PC-3 (cell line): ENCODE measurements at regions not wholly inside any gene's neighbourhood (a gene's known extent, or its start where the extent isn't known, plus 50 kb on each side); places are given as distances from the start of the nearest gene placed in this dataset.

Source experiments
- ATAC-seq: fragments of 200-7000 bp; cut with Tn5 transposase; 2 replicates; pipeline ENCODE4 v1.9.1; 2020; ENCODE audit warnings: mild to moderate bottlenecking, moderate library complexity
- BruUV-seq: library from RNA; stranded (reverse); fragments of 400-500 nt; replicated peaks from 2 replicates; lab custom pipeline; 2021; lab: Mats Ljungman, UMichigan
- CTCF ChIA-PET: fragments of 300-600 bp; sonication (Branson Sonifier 250); formaldehyde crosslinking; loops from one replicate; lab custom pipeline; 2022; ENCODE audit warnings: antibody characterized with exemption; lab: Charles Lee
- POLR2A ChIA-PET: fragments of 300-600 bp; sonication (Branson Sonifier 250); formaldehyde crosslinking; loops from one replicate; lab custom pipeline; 2022; ENCODE audit warnings: antibody characterized with exemption; ENCODE audit not compliant: unreplicated experiment; lab: Charles Lee
- DNase-seq: peaks from one replicate; pipeline ENCODE4 v3.0.0-alpha.2; 2015
- H2AFZ ChIP-seq: fragments of 300-600 bp; sonication (generic); 2 replicates; pipeline ENCODE4 v1.6.0; 2016; ENCODE audit warnings: antibody characterized with exemption, low read length
- H3F3A ChIP-seq: fragments of 300-600 bp; sonication (generic); one replicate; pipeline ENCODE4 v1.6.0; 2017; ENCODE audit warnings: antibody characterized with exemption, low read length, control low read depth, mild to moderate bottlenecking; ENCODE audit not compliant: unreplicated experiment
- H3K27ac ChIP-seq: fragments of 300-600 bp; sonication (generic); 2 replicates; pipeline ENCODE4 v1.5.1; 2016; ENCODE audit warnings: mild to moderate bottlenecking, low read length
- H3K27me3 ChIP-seq: fragments of 300-600 bp; sonication (generic); 2 replicates; pipeline ENCODE4 v1.6.1; 2016; ENCODE audit warnings: low read length, mixed read lengths
- H3K36me3 ChIP-seq: fragments of 300-600 bp; sonication (generic); 2 replicates; pipeline ENCODE4 v1.6.1; 2016; ENCODE audit warnings: low read depth, mixed run types, low read length, mixed read lengths
- H3K4me1 ChIP-seq: fragments of 300-600 bp; sonication (generic); 2 replicates; pipeline ENCODE4 v1.5.1; 2016; ENCODE audit warnings: low read length; ENCODE audit not compliant: insufficient read depth
- H3K4me2 ChIP-seq: fragments of 300-600 bp; sonication (generic); 2 replicates; pipeline ENCODE4 v1.6.0; 2016; ENCODE audit warnings: low read length
- H3K4me3 ChIP-seq: fragments of 300-600 bp; sonication (generic); 2 replicates; pipeline ENCODE4 v1.5.1; 2016; ENCODE audit warnings: mild to moderate bottlenecking, low read length, mixed read lengths
- H3K79me2 ChIP-seq: fragments of 300-600 bp; sonication (generic); 2 replicates; pipeline ENCODE4 v1.6.1; 2017; ENCODE audit warnings: low read length, mixed read lengths
- H3K9ac ChIP-seq: fragments of 300-600 bp; sonication (generic); 2 replicates; pipeline ENCODE4 v1.6.0; 2016; ENCODE audit warnings: mild to moderate bottlenecking, low read length
- H3K9me2 ChIP-seq: fragments of 300-600 bp; sonication (generic); replicated peaks from 2 replicates; pipeline ENCODE4 v1.6.1; 2016; ENCODE audit warnings: mixed run types, low read length, mixed read lengths
- H3K9me3 ChIP-seq: fragments of 300-600 bp; sonication (generic); 2 replicates; pipeline ENCODE4 v1.6.1; 2016; ENCODE audit warnings: low read length, mixed read lengths
- H4K20me1 ChIP-seq: fragments of 300-600 bp; sonication (generic); 2 replicates; pipeline ENCODE4 v1.6.1; 2016; ENCODE audit warnings: low read length, mixed read lengths
- CTCF ChIP-seq: fragments of 300-600 bp; sonication (generic); conservative IDR thresholded peaks from 2 replicates; pipeline ENCODE4 v1.5.1; 2017; ENCODE audit warnings: antibody characterized with exemption, low read depth, mild to moderate bottlenecking, low read length
- EZH2 ChIP-seq: fragments of 300-600 bp; sonication (generic); IDR thresholded peaks from one replicate; pipeline ENCODE4 v1.6.1; 2017; ENCODE audit warnings: antibody characterized with exemption, mild to moderate bottlenecking, low read length; ENCODE audit not compliant: unreplicated experiment
- EZH2phosphoT487 ChIP-seq: fragments of 300-600 bp; sonication (generic); IDR thresholded peaks from 2 replicates; pipeline ENCODE4 v1.6.1; 2018; ENCODE audit warnings: mild to moderate bottlenecking, antibody characterized with exemption, low read length, borderline replicate concordance
- intact Hi-C: fragments of 100-400 bp; cut with micrococcal nuclease; formaldehyde crosslinking; loops from 2 replicates; pipeline ENCODE4 v1.9.0; 2023

- no peaks in the 10 kb centered on the region for H3K27me3 ChIP-seq
- no peaks in the 10 kb centered on the region for H3K36me3 ChIP-seq
- ATAC-seq, result no peak
- no peaks in the 10 kb centered on the region for H3K9me2 ChIP-seq
- ChIA-PET POLR2A (no interaction called here), CTCF (no interaction called here)
- no peak overlapping the region for H2AFZ ChIP-seq
- no peak overlapping the region for H3K4me2 ChIP-seq
- H3F3A ChIP-seq, result no peaks in the 10 kb centered on the region
- H3K9ac ChIP-seq, result no peak overlapping the region
- H3K27ac ChIP-seq, result no peak overlapping the region
- no peak overlapping the region for H3K4me3 ChIP-seq
- H4K20me1 ChIP-seq, result no peaks in the 10 kb centered on the region
- H3K79me2 ChIP-seq, result no peaks in the 10 kb centered on the region
- H3K4me1 ChIP-seq, result peaks cover 15% of the 10 kb centered on the region
- DNase-seq, result no peak
- no TSS peak for BruUV-seq
- no peaks in the 10 kb centered on the region for H3K9me3 ChIP-seq
- intact Hi-C loops, result loop anchor here (10.0 kb wide), 2 partner anchors 589 to 619 kb away; no protein-coding TSS in a partner anchor
- no peak for TF ChIP-seq EZH2phosphoT487
- TF ChIP-seq CTCF, result no peak
- TF ChIP-seq EZH2, result no peak
These were observed 263.0 kb upstream of the TRIB2 start for GRCh38 chr2:12453731-12454130.

- intact Hi-C loops, result loop anchor here (10.0 kb wide), 2 partner anchors 591 to 621 kb away; no protein-coding TSS in a partner anchor
- H3K4me3 ChIP-seq, result no peak overlapping the region
- H3K9me3 ChIP-seq, result no peaks in the 10 kb centered on the region
- no peaks in the 10 kb centered on the region for H3F3A ChIP-seq
- ChIA-PET POLR2A (no interaction called here), CTCF (no interaction called here)
- H3K36me3 ChIP-seq, result no peaks in the 10 kb centered on the region
- no peak overlapping the region for H3K4me2 ChIP-seq
- TF ChIP-seq EZH2, result no peak
- no peak for TF ChIP-seq EZH2phosphoT487
- no peak for TF ChIP-seq CTCF
- no TSS peak for BruUV-seq
- no peak overlapping the region for H2AFZ ChIP-seq
- no peaks in the 10 kb centered on the region for H3K27me3 ChIP-seq
- no peaks in the 10 kb centered on the region for H3K79me2 ChIP-seq
- H3K4me1 ChIP-seq, result peaks cover 15% of the 10 kb centered on the region
- no peak overlapping the region for H3K27ac ChIP-seq
- no peak overlapping the region for H3K9ac ChIP-seq
- ATAC-seq (no peak), DNase-seq (no peak)
- no peaks in the 10 kb centered on the region for H4K20me1 ChIP-seq
- H3K9me2 ChIP-seq, result no peaks in the 10 kb centered on the region
These were observed 261.1 kb upstream of the TRIB2 start for GRCh38 chr2:12455661-12456060.

- H3K27me3 ChIP-seq, result no peaks in the 10 kb centered on the region
- TF ChIP-seq EZH2 (no peak), EZH2phosphoT487 (no peak), CTCF (no peak)
- H3K9ac ChIP-seq, result peak overlapping the region; percentile 35
- H3K27ac ChIP-seq, result peak overlapping the region; percentile 84
- no peaks in the 10 kb centered on the region for H3K9me2 ChIP-seq
- no peaks in the 10 kb centered on the region for H4K20me1 ChIP-seq
- no peaks in the 10 kb centered on the region for H3K79me2 ChIP-seq
- H3K4me3 ChIP-seq, result peak overlapping the region; percentile 61
- no TSS peak for BruUV-seq
- H3K4me1 ChIP-seq, result peaks cover 15% of the 10 kb centered on the region
- ATAC-seq, result peak; percentile 97
- H3K36me3 ChIP-seq, result no peaks in the 10 kb centered on the region
- H2AFZ ChIP-seq, result peak overlapping the region; percentile 91
- intact Hi-C loops, result loop anchor here (10.0 kb wide), 2 partner anchors 592 to 622 kb away; no protein-coding TSS in a partner anchor
- H3K4me2 ChIP-seq, result peak overlapping the region; percentile 80
- H3F3A ChIP-seq, result no peaks in the 10 kb centered on the region
- no peaks in the 10 kb centered on the region for H3K9me3 ChIP-seq
- CTCF ChIA-PET, result interaction anchor here (1.3 kb wide), 1 partner anchor 260 kb away, joined by 3 read pairs; no protein-coding TSS in a partner anchor
- POLR2A ChIA-PET, result no interaction called here
- peak; percentile 92 for DNase-seq
These were observed 260.2 kb upstream of the TRIB2 start for GRCh38 chr2:12456293-12457106.
